ENCODE measurements at regions not wholly inside any gene's neighbourhood (a gene's known extent, or its start where the extent isn't known, plus 50 kb on each side); places are given as distances from the start of the nearest gene placed in this dataset.

- DNase-seq: no peak
- Histone ChIP-seq H3K36me3 (no peaks in the 10 kb centered on the region), H3K27me3 (no peaks in the 10 kb centered on the region), H3K4me1 (peaks cover 0 to 4% of the 10 kb centered on the region in 2 donors), H3K4me3 (no peak overlapping the region), H3K27ac (no peak overlapping the region), H3K9me3 (no peaks in the 10 kb centered on the region)
- intact Hi-C loops (cut with DNase I; ENCODE audit: low total_unique reads): no loop called here
- TF ChIP-seq, protein P1, sequence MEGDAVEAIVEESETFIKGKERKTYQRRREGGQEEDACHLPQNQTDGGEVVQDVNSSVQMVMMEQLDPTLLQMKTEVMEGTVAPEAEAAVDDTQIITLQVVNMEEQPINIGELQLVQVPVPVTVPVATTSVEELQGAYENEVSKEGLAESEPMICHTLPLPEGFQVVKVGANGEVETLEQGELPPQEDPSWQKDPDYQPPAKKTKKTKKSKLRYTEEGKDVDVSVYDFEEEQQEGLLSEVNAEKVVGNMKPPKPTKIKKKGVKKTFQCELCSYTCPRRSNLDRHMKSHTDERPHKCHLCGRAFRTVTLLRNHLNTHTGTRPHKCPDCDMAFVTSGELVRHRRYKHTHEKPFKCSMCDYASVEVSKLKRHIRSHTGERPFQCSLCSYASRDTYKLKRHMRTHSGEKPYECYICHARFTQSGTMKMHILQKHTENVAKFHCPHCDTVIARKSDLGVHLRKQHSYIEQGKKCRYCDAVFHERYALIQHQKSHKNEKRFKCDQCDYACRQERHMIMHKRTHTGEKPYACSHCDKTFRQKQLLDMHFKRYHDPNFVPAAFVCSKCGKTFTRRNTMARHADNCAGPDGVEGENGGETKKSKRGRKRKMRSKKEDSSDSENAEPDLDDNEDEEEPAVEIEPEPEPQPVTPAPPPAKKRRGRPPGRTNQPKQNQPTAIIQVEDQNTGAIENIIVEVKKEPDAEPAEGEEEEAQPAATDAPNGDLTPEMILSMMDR (IDR thresholded peaks at IDR 0.05): no peak
- no peak for TF ChIP-seq POLR2A (IDR thresholded peaks at IDR 0.05)
These were observed 170.0 kb downstream of the SEC61B start for GRCh38 chr9:99391937-99392594.

DNA sequence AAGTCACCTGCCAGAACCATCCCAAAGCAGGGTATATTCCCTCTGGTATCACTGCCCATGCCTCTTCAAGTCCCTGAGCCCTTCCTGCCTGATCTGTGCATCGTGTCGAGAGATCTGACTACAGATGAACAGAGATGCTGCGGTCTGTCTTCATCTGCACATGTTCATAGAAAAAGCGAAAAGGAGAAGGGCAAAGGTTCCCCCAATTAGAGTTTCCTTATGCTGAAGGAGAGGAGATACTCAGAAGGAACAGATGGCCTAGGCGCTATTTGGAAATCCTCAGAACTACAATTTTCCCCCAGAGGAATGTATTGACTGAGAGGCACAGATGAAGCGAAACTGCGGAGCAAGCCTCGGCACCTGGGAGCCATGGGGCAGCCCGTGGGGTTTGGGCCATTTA is 170.9 kb downstream of the SEC61B start:
- TF ChIP-seq POLR2A (IDR thresholded peaks at IDR 0.05): no peak
- Histone ChIP-seq H3K27me3 (no peaks in the 10 kb centered on the region), H3K4me1 (peaks cover 0 to 4% of the 10 kb centered on the region in 2 donors), H3K36me3 (no peaks in the 10 kb centered on the region), H3K9me3 (no peaks in the 10 kb centered on the region), H3K4me3 (no peak overlapping the region), H3K27ac (no peak overlapping the region)
- intact Hi-C loops (cut with DNase I; ENCODE audit: low total_unique reads): no loop called here
- no peak for DNase-seq

DNA sequence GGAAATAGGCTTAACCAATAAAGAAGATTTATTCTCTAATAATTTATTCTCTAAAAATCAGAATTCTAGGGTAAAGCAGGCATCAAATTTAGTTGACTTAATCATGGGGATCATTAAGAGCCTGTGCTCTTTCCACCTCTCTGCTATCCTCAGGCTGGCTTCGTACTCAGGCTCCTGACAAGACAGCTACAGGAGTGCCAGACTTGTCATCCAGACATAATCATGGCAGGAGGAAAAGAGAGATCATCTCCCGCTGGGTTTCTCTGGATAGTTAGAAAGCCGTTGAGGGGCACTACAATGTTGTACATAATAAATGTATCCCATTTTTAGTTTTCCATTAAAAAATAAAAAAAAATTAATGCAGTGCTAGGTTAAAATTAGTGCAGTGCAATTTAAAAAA is 171.9 kb downstream of the SEC61B start:
- H3K4me3 ChIP-seq: no peak overlapping the region
- DNase-seq: no peak
- TF ChIP-seq POLR2A (IDR thresholded peaks at IDR 0.05): no peak
- TF ChIP-seq, protein P1 (IDR thresholded peaks at IDR 0.05): no peak
- no peaks in the 10 kb centered on the region for H3K9me3 ChIP-seq
- intact Hi-C loops (cut with DNase I; ENCODE audit: low total_unique reads): no loop called here
- H3K27me3 ChIP-seq: no peaks in the 10 kb centered on the region
- H3K36me3 ChIP-seq: no peaks in the 10 kb centered on the region
- no peak overlapping the region for H3K27ac ChIP-seq
- H3K4me1 ChIP-seq: peaks cover 0 to 4% of the 10 kb centered on the region in 2 donors

DNA sequence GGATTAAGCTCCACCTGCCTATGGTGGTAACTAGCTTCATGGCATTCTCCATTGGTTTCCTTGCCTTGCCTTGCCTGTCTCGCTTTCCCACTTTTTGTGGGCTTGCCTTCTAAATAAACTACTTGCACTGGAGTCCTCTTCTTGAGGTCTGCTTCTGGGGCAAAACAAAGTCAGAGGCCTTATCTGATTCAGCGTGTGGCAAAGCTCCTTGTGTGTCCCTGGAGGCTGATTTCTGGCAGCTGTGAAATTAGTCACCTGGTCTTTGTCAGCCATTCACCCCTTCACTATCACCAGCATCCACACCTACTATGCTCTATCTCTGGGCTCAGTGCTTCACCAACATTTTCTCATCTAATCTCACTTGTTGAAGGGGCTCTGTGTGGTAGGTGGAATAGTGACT is 176.2 kb downstream of the SEC61B start:
- no peak overlapping the region for H3K4me3 ChIP-seq
- no peak for DNase-seq
- no peaks in the 10 kb centered on the region for H3K4me1 ChIP-seq
- TF ChIP-seq POLR2A (IDR thresholded peaks at IDR 0.05): no peak
- TF ChIP-seq, protein P1 (IDR thresholded peaks at IDR 0.05): no peak
- no peaks in the 10 kb centered on the region for H3K27me3 ChIP-seq
- no peaks in the 10 kb centered on the region for H3K36me3 ChIP-seq
- H3K27ac ChIP-seq: no peak overlapping the region
- intact Hi-C loops (cut with DNase I; ENCODE audit: low total_unique reads): no loop called here
- H3K9me3 ChIP-seq: no peaks in the 10 kb centered on the region

DNA sequence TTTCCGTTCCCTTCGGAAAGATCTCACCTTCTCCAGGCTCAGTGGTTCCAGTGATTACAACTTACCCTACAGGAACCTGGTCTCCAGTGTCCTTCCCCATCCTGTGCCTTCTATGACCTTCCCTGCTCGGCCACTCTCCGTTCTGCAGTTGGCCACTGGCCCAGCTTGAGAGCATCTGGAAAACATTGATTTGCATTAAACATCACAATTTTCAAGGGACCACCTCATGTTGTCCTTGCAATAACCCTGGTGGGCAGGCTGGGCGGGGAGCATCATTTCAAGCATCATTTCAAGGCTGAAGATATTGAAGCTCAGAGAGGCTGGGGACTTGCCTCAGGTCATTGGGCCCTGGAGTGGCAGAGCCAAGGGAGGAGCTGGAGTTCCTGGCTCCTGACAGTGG is 177.4 kb downstream of the SEC61B start:
- Histone ChIP-seq H3K9me3 (no peaks in the 10 kb centered on the region), H3K27me3 (no peaks in the 10 kb centered on the region), H3K4me1 (no peaks in the 10 kb centered on the region), H3K27ac (no peak overlapping the region), H3K36me3 (no peaks in the 10 kb centered on the region), H3K4me3 (no peak overlapping the region)
- DNase-seq: no peak
- intact Hi-C loops (cut with DNase I; ENCODE audit: low total_unique reads): no loop called here
- TF ChIP-seq, protein P1 (IDR thresholded peaks at IDR 0.05): no peak
- TF ChIP-seq POLR2A (IDR thresholded peaks at IDR 0.05): no peak

All from uterus (tissue), 3 donors.